Right atrium auricular region (tissue), 2 donors: ENCODE measurements at regions not wholly inside any gene's neighbourhood (a gene's known extent, or its start where the extent isn't known, plus 50 kb on each side); places are given as distances from the start of the nearest gene placed in this dataset.

Source experiments
- DNase-seq: peaks from one replicate; pipeline ENCODE4 v3.0.0-alpha.2; 2019; ENCODE audit warnings: low spot score
- H3K27ac ChIP-seq, 2 donors: fragments of 200-600 bp; sonication (generic); 1 replicate in 1 of 2; 2 replicates in 1 of 2; pipeline ENCODE4 v1.5.1; 2016 to 2019
- H3K27me3 ChIP-seq, 2 donors: fragments of 200-600 bp; sonication (generic); one replicate each; pipeline versions ENCODE4 v1.5.1 to v1.6.0; 2017 to 2019
- H3K36me3 ChIP-seq: fragments of 200-600 bp; sonication (generic); one replicate; pipeline ENCODE4 v1.5.1; 2016
- H3K4me1 ChIP-seq, 2 donors: fragments of 200-600 bp; sonication (generic); one replicate each; pipeline versions ENCODE4 v1.5.1 to v1.6.0; 2017 to 2019
- H3K4me3 ChIP-seq, 2 donors: fragments of 200-600 bp; sonication (generic); 1 replicate in 1 of 2; 2 replicates in 1 of 2; pipeline ENCODE4 v1.5.1; 2017 to 2019; ENCODE audit warnings: mild to moderate bottlenecking in 1 of 2, moderate library complexity in 1 of 2
- H3K9me3 ChIP-seq, 2 donors: fragments of 200-600 bp; sonication (generic); one replicate each; pipeline ENCODE4 v1.5.1; 2019
- TF ChIP-seq, protein P1 (sequence below), 2 donors: fragments of 200-600 bp; sonication (generic); IDR thresholded peaks; one replicate each; pipeline ENCODE4 v1.5.1; 2019; ENCODE audit warnings: antibody characterized with exemption in 2 of 2

DNA sequence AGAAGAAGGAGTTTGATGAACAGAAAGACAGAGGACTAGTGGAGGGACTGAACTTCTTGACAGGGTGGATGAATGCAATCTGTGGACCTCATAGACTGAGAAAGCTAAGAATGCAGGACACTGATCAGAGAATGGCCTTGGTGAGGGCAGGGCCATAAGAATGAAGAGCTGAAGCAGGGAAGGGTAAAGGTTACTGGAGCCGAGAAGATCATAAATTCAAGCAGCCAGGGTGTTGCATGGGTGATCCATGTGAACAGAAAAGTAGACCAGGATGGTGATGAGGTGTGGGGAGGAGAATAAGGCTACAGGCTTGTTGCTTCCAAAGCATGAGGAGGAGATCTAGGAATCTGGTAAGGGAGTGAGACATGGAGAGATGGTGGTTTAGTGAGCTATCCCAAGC, 295.9 kb downstream of the ADGB start:
- Histone ChIP-seq H3K4me1 (no peaks in the 10 kb centered on the region), H3K27me3 (no peaks in the 10 kb centered on the region), H3K36me3 (no peaks in the 10 kb centered on the region), H3K4me3 (no peak overlapping the region), H3K27ac (no peak overlapping the region), H3K9me3 (no peaks in the 10 kb centered on the region)
- no peak for DNase-seq
- TF ChIP-seq, protein P1, sequence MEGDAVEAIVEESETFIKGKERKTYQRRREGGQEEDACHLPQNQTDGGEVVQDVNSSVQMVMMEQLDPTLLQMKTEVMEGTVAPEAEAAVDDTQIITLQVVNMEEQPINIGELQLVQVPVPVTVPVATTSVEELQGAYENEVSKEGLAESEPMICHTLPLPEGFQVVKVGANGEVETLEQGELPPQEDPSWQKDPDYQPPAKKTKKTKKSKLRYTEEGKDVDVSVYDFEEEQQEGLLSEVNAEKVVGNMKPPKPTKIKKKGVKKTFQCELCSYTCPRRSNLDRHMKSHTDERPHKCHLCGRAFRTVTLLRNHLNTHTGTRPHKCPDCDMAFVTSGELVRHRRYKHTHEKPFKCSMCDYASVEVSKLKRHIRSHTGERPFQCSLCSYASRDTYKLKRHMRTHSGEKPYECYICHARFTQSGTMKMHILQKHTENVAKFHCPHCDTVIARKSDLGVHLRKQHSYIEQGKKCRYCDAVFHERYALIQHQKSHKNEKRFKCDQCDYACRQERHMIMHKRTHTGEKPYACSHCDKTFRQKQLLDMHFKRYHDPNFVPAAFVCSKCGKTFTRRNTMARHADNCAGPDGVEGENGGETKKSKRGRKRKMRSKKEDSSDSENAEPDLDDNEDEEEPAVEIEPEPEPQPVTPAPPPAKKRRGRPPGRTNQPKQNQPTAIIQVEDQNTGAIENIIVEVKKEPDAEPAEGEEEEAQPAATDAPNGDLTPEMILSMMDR (IDR thresholded peaks at IDR 0.05): no peak

DNA sequence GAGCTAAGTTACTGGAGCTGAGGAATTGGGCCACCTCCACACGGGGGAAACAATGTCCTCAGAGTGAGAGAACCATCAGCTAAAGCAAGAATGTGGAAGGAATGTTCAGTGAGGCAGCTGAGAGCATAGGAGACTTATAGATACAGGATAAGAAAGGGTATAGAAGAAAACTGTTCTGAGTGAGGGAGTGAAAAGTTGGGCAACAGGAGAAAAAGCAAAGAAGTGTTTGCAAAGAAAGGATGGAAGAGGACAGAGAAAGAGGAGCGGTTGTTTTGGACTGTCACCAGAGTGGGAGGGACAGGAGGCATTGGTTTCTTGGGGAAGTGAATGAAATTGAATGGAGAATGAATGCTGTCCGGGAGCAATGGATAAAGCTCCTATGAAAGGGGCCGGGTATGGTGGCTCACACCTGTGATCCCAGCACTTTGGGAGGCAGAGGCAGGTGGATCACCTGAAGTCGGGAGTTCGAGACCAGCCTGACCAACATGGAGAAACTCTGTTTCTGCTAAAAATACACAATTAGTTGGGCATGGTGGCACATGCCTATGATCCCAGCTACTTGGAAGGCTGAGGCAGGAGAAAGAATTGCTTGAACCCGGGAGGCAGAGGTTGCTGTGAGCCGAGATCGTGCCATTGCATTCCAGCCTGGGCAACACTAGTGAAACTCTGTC, 296.5 kb downstream of the ADGB start:
- H3K27me3 ChIP-seq: no peaks in the 10 kb centered on the region
- TF ChIP-seq, protein P1 (IDR thresholded peaks at IDR 0.05): no peak

DNA sequence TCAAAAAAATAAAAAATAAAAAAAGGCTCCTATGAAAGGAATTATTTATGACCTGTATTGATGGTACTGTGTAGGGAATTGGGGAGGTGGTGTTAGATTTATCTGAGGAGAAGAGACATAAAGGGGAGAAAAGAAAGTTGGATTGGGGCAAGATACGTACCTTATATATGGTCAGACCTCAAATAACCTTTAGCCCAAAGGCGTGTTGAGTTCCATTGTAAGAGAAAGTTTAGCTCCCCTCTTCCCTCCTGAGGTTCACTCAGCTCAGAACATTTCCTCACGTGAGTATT, 296.9 kb downstream of the ADGB start:
- no peaks in the 10 kb centered on the region for H3K36me3 ChIP-seq
- TF ChIP-seq, protein P1 (IDR thresholded peaks at IDR 0.05): no peak
- no peak overlapping the region for H3K27ac ChIP-seq
- H3K27me3 ChIP-seq: no peaks in the 10 kb centered on the region
- no peak for DNase-seq
- H3K9me3 ChIP-seq: no peaks in the 10 kb centered on the region
- H3K4me1 ChIP-seq: no peaks in the 10 kb centered on the region
- H3K4me3 ChIP-seq: no peak overlapping the region

More for the DNA sequence above, 296.5 kb downstream of the ADGB start:
- no peak overlapping the region for H3K4me3 ChIP-seq
- H3K27ac ChIP-seq: no peak overlapping the region
- no peaks in the 10 kb centered on the region for H3K36me3 ChIP-seq
- DNase-seq: no peak
- no peaks in the 10 kb centered on the region for H3K4me1 ChIP-seq
- H3K9me3 ChIP-seq: no peaks in the 10 kb centered on the region

DNA sequence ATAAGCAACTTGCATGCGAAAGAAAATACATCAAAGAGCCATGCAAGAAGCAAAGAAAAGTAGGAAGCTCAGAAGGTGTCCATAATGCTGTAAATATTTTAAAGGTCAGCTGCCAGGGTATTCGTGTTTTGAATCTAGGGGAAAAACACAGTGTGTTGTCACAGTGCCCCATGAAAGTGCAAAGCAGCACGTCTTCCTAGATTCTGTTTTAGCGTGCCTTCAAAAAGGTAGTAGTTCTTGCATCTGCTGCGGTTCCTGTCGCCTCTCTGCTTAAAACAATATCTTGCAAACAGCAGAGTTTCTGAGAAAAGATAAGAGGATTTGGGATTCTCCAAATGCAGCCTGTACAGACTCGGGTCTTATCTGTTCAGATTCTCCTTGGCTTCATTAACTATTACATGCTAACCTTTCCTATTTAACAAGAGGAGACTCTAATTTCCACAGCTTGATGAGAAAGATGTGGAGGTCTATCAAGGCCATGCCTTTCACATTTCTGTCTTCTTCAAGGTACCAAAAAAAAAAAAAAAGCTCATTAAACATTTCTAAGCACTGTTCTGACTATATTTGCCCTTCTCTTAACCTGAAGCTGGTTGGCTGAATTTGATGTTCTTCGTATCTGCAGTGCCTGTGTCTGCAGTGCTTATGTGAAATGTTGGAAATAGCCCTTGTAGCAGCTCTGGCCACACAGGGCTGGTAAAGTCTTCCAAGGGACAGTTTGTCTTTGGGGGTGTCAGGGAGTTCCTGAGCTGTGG, 297.5 kb downstream of the ADGB start:
- H3K4me1 ChIP-seq: no peaks in the 10 kb centered on the region
- TF ChIP-seq, protein P1 (IDR thresholded peaks at IDR 0.05): no peak
- H3K27ac ChIP-seq: no peak overlapping the region
- H3K9me3 ChIP-seq: no peaks in the 10 kb centered on the region
- H3K4me3 ChIP-seq: no peak overlapping the region
- no peak for DNase-seq
- no peaks in the 10 kb centered on the region for H3K36me3 ChIP-seq
- H3K27me3 ChIP-seq: no peaks in the 10 kb centered on the region

DNA sequence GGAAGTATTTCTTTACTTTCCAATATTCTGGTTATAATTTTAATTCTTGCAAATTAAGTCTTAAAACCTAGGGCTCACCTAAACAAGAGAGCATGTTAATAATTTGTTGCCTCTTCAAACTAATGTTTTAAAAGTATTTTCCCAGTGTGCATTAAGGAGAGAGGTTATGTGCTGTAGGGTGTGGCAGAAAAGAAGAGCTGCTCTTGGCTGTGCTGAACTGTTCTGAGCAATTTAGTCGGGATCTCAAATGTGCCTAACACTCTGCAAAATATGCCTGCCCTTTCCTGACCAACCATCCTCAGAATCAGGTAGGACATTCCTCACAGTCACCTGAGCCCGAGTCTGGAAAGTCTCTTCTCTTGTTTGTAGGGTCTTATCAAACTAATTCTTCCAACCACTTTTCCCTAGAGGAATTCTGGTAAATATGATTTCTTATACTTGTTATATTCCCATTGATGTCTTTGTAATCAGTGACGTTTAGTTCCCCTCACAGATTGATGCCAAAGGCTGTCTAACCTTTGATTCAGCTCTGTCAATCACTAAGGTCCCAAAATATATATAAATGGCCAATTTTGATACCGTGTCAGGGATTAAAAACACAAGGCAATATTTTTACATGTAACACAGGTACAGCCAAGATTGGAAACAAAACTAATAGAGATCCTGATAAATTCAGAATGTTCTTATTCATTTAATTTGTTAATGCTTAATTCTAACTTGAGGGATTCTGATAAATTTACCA, 298.4 kb downstream of the ADGB start:
- TF ChIP-seq, protein P1 (IDR thresholded peaks at IDR 0.05): no peak
- Histone ChIP-seq H3K4me3 (no peak overlapping the region), H3K9me3 (no peaks in the 10 kb centered on the region), H3K4me1 (no peaks in the 10 kb centered on the region), H3K36me3 (no peaks in the 10 kb centered on the region), H3K27ac (no peak overlapping the region), H3K27me3 (no peaks in the 10 kb centered on the region)
- DNase-seq: no peak
